ENCODE measurements at regions not wholly inside any gene's neighbourhood (a gene's known extent, or its start where the extent isn't known, plus 50 kb on each side); places are given as distances from the start of the nearest gene placed in this dataset.
"Not testable (repeated sequence)": the region's sequence is repeated elsewhere in the genome, so short reads cannot be mapped to it uniquely, and the experiment has no call there.

DNA sequence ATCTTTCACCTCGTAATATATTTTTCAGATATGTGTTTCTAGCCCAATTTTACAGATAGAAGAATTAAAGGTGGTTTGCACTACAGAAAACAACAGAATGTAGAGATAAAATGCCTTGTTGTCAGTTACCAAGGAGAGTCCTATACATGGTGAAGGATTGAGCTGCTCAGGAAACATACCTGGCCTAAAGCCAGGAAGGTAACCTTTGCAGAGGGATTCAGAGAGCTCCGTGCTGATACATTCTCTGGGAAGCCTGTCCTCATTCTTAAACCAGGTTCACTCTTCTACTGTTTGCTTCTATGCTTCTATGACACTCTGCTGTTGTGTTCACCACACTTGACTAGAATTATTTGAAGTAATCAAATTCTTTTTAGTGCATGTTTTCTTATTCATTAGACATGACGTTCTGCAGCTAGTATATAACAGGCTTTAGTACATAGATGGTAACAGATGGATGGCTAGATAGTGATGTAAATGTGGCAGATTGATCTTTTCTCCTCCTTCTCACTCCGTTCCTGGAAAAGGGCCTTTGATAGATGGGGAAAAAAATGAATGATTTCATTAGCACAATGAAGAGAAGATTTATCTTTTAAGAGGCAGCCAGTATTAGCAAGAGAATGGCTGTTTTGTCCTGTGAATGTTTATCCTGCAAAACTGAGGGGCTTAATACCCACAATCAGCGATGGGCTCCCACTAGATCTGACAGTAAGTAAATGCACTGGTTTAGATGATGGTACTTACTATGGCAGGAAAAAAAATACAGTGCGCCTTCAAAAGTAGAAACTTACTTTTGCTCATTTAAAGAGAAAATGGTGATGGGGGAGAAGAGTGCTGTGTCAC lies 589.6 kb upstream of the FAM98A start:
- DNase-seq (ENCODE audit: low spot score) = no peak

DNA sequence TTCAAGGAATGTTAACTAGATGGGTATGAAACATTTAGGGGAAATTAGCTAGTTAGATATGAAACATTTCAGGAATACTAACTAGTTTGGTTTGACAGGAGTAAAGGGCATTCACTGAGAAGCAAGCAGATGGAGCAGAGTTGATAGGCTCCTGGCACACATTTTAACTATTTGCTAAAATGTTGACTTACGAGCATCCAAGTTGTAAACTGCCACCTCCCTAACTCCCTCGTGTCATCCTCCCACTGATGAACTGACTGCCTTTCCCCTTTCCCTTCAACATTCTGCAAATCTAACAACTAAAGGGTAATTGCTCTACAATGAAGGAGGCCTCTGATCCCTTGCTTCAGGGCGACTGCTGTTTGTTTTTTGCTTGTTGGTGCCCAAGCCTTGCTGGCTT lies 580.4 kb upstream of the FAM98A start:
- DNase-seq (ENCODE audit: low spot score) = no peak

DNA sequence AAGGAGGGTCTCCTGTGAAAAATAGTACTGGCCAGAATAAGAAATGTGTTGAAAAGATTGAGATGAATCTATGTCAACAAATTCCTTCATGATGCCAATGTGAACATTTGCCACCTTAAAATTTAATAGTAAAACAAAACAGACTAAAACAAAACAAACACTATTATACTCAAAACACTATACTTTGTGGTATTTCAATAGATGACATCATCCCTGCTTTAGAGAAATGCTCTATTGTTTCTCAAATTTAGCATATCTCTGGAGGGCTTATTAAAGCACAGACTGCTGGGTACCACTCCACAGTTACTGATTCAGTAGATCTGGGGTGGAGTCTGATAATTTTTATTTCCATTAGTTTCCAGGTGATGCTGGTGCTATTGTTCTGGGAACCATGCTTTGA lies 579.4 kb upstream of the FAM98A start:
- no peak for DNase-seq (ENCODE audit: low spot score)

DNA sequence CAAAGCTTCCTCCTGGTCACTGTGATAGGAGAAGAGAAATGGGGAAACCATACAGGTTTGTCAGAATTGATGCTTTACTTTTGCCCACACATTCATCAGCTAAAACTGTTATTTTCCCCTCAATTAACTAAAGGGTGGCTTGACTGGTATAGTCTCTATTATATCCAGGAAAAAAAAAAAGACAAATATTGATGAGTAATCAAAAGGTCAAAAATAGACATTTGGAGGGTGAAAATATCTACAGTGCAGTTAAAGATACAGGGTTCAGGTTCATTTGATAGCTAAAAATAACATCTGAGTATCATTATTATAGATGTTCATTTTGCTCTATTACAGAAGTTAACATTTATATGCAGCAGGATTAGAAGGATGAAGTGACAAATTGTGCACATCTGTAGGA lies 577.6 kb upstream of the FAM98A start:
- no peak for DNase-seq (ENCODE audit: low spot score)

DNA sequence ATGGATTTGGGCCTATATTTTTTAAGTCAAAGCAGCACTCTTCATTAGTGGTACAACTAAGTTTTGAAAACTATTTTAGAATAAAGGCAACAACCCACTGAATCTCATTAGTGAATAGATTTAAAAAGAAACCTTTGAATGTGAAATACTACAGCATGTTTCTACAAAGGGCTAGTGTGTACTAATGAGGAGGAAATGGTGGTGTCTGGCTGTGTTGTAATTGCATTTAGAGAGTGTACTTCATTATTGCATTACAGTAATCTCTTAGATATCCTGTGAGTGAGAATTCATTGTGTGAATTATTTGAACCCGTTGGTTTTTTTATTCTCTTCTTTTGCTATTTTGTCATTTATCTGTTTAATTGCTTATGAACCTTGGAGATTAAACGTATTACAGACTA lies 575.4 kb upstream of the FAM98A start:
- DNase-seq (ENCODE audit: low spot score) = no peak

DNA sequence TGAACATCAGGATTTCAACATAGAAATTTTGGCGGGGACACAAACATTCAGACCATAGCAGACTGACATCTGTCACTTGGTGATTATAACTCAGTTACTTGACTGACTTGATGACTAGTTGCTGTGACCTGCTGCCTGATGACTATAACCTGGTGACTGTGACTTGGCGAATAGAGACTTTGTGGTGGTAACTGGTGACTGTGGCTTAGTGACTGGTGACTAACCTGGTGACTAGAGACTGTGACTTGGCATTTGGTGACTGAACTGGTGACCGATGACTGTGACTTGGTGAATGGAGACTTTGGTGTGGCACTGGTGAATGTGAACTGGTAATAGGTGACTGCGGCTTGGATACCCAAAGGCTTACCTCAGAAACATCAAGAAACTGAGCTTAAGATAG lies 563.1 kb upstream of the FAM98A start:
- no peak for DNase-seq (ENCODE audit: low spot score)

DNA sequence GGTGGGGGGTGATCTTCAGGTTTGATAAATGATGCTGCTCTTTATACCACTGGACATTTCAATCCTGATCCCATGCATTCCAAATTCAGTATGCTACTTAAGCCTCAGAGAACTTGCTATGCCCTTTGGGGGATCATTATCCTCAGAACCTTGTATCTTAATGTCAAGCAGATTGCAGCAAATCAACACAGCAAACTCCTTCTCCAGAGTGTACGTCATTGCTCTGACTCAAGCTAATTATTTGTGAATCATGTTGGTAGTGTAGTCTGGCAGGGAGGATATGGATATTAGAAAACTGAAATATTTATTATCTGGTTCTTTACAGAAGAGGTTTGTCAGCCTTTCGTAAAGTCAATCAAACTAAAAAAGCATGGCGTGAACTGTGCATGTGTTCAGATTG lies 562.5 kb upstream of the FAM98A start:
- no peak for DNase-seq (ENCODE audit: low spot score)

DNA sequence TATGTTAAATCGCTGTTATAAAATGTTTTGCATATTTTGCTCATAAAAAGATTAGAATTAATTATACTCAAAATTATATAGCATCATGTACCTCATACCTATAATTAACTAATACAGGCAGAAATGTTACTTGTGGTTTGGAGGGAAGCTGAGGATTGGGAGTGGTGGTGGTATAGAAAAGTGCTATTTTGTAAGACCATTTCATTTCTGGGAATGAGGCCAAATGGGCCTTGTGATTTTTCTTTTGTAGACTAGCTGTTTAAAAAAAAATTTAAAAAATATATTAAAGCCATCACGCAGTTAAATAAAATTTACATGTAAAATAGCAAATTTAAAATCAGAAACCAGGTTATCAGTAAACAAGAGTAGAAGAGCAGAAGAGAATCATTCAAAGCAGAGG lies 560.8 kb upstream of the FAM98A start:
- no peak for DNase-seq (ENCODE audit: low spot score)

DNA sequence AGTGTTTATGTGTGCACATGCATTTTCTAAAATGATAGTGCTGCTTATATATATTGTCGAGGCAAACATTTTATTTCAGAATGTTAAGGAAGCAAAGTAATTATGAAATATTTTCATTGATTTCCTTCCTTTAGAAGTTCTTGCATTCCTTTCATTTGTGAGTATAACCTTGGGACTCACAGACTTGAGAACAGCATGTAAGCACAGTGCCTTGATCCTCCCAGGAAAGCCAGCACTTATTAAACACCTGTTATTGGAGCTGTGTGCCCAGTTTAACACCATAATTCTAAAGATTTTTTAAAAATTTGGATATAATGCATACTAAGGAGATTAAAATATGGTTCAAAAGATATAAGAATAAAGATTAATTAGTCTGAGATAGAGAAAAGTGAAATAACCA lies 554.4 kb upstream of the FAM98A start:
- no peak for DNase-seq (ENCODE audit: low spot score)

DNA sequence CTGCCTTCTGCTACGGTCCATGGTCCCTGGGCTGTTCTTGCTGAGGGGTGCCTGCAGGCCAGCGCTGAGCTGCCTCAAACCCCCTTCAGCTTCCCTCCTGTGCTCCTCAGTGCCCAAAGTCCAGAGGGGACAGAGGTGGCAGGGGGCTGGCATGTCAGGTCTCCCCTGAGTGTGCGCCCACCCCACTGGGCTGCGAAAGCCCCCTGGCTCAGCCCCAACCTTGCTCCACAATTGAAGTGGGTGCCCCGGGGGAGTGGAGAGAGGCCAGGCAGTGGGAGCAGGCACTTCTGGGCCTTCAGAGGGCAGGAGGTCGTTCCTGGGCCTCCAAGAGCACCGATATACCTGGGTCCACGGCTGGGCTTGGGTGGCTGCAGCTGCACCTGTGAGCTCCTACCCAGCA lies 548.7 kb upstream of the FAM98A start:
- DNase-seq (ENCODE audit: low spot score) = no peak

DNA sequence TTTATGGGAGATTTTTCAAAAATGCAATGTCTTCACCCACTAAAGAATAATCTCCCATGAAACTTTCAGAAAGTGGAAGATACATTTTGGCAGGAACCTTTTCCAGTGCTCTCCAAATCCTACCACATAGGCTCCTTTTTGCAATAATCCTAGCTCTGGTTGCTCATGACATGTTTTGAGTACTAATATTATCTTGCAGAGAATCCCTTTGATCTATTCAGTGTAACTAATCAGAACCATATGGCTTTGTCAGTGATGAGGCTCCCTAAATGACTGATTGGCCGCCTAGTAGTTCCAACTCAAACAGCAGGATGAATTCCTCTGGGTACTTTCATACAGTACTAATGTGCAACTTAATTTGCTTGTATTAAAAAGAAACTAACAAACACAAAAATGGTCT lies 544.0 kb upstream of the FAM98A start:
- no peak for DNase-seq (ENCODE audit: low spot score)

DNA sequence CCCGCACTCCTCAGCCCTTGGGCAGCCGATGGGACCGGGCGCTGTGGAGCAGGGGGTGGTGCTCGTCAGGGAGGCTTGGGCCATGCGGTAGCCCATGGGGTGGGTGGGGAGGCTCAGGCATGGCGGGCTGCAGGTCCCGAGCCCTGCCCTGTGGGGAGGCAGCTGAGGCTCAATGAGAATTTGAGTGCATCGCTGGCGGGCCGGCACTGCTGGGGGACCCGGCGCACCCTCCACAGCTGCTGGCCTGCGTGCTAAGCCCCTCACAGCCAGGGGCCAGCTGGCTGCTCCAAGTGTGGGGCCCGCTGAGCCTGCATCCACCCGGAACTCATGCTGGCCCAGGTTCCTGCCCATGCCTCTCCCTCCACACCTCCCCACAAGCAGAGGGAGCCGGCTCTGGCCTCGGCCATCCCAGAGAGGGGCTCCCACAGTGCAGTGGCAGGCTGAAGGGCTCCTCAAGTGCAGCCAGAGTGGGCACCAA lies 543.5 kb upstream of the FAM98A start:
- not testable (repeated sequence) for DNase-seq (ENCODE audit: low spot score)

DNA sequence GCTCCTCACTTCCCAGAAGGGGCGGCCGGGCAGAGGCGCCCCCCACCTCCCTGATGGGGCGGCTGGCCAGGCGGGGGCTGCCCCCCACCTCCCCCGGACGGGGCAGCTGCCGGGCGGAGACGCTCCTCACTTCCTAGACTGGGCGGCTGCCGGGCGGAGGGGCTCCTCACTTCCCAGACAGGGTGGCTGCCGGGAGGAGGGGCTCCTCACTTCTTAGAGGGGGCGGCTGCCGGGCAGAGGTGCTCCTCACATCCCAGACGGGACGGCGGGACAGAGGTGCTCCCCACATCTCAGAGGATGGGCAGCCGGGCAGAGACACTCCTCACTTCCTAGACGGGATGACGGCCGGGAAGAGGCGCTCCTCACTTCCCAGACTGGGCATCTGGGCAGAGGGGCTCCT lies 534.0 kb upstream of the FAM98A start:
- not testable (repeated sequence) for DNase-seq (ENCODE audit: low spot score)

DNA sequence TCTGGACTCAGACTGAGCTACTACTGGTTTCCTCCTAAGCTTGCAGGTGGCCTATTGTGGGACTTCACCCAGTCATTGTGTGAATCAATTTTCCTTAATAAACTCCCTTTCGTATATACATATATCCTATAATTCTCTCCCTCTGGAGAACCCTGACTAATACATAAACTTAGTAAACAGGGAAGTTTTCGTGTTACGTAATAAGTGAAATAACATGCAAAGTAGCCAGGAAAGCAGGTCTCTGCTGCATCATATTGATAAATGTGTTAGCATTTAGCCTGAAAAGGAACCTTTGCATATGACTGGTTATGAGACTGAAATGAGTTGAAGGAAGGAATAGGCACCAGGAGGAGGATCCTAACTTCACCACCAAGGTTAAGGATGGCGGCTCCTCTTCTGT lies 527.2 kb upstream of the FAM98A start:
- no peak for DNase-seq (ENCODE audit: low spot score)

DNA sequence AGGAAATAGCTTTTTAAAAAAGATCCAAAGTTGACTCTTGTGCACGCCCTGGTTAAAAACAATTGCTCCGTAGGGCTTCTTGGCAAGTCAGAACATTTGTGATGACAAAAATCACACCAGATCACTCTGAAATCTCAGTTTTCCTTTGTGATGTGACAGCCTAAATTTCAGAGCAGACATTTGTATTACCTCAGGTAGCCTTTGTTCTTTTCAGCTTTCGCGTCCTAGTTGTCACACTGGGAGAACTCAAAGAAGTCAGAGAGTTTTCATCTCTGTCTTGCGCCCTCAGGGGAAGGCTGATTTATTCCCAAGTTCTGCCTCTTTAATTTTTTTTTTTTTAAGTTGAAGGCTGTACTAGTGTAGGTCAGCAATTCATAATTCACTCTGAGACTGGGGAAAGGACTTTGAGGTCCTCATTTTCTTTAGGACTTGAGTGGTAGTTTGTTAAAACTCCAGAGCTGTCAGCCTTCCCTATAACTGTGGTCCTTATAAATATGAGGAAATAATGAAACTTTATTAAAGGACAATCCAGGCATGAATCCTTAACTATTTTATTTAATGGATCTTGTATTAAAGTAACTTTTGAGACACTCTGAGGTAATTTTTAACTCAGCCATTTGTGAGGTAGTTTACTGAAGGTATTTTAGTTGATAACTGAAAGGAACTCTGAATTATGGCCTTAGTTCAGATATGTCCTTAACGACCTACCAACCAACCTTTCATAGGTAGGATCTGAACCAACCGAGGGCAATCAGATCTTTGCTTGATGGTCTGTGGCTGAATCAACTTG lies 525.1 kb upstream of the FAM98A start:
- no peak for DNase-seq (ENCODE audit: low spot score)

DNA sequence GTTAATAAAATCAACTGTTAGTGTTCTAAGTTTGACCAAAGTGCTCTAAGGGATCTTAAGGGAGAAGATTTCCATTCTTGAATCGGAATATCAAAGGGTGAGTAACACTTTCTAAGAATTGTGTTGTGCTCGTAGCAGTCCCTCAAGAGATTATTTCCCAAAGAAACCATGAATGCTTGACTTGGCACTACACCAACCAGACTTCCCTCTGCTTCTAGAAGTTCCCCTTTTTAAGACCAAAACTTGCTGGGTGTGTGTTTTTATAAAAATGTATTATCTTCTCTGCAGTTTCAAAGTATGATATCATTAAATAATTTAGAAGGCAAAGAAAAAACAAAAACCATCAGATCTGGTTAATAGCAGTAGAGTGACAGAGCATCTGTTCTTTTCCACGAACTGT lies 522.0 kb upstream of the FAM98A start:
- no peak for DNase-seq (ENCODE audit: low spot score)

DNA sequence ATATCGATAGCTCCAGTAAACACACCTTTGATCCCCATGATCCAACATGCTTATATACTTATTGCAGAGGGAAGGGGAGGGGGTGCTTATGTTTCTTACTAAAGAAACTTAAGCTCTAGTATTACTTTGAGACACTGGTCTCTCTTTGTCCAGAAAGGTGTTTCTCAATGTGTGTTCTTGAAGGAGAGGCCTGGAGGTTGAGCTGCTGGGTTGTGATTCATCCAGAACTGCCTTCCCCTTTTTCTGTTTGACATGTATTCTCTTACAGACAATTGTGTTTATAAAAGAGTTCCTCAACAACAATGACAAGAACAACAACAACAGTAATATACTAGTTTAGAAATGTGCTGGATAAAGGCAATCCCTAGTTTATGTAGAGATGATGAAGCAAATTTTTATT lies 516.0 kb upstream of the FAM98A start:
- no peak for DNase-seq (ENCODE audit: low spot score)

DNA sequence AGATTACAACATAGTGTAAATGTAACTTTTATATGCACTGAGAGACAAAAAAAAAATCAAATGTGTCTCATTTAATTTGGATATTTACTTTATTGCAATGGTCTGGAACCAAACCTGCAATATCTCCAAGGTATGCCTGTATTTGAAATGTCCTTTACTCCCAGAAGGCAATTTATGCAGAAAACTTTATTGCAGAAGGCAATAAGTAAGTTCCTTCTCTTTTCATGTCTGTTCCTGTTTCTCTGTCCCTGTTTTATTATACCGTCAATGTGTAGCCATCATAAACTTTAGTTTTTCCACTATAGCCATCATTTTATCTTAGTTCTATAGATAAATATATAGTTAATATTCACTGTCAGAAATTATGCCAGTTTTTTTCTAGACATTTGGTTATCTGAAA lies 513.1 kb upstream of the FAM98A start:
- DNase-seq (ENCODE audit: low spot score) = no peak

DNA sequence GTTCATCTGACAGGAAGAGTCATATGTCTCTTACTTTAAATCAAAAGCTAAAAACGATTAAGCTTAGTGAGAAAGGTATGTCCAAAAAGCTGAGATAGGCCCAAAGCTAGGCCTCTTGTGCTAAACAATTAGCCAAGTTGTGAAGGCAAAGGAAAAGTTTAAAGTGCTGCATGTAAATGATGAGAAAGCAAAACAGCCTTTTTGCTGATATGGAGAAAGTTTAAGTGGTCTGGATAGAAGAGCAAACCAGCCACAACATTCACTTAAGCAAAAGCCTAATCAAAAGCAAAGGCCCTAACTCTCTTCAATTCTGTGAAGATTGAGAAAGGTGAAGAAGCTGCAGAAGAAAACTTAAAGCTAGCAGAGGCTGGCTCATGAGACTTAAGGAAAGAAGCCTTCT lies 511.3 kb upstream of the FAM98A start:
- no peak for DNase-seq (ENCODE audit: low spot score)

DNA sequence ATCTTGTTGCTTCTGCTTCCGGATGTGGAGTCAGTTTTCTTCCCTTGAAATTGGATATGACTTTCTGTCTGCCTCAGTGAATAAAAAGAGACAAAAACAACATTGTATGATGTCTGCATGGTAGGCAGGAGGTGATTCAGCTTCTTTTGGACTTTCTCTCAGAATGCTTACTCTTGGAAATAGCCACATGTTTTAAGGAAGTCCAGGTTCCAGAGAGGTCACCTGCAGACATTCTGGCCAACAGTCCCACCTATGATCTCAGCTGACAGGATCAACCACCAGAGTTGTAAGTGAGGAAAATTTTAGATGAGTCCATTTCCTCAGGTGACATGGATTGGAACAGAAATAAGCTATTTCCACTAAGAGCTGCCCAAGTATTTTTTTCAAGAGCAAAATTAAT lies 508.7 kb upstream of the FAM98A start:
- DNase-seq (ENCODE audit: low spot score) = no peak

DNA sequence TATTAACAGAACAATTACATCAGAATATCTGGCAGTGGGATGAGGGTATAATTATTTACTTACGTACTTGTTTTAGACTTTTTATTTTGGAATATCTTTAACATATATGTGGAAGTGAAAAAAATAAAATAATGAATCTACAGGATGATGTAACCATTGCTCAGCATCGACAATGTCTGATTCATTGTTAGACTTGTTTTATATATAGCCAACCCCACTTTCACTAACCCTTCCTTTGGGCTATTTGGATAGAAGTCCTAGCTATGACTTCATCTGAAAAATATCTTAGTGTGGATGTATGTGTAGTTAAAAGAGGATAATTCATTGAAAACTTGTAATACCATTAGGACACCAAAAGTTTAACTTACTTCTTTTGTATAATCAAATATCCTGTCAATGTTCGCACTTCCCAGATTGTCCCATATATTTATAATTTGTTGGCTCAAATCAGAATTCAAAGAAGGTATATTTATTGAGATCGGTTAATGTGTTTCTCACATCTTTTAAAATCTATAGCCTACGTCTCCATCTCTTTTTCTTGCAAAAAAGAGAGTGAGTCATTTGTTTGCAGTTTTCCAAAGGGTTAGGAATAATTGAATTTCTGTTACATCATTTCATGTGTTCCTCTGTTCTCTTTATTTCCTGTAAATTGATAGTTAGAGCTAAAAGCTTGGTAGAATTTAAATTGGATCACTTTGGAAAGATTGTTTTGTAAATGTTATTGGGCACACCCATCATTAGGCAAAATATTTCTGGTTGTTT lies 506.1 kb upstream of the FAM98A start:
- DNase-seq (ENCODE audit: low spot score) = no peak

DNA sequence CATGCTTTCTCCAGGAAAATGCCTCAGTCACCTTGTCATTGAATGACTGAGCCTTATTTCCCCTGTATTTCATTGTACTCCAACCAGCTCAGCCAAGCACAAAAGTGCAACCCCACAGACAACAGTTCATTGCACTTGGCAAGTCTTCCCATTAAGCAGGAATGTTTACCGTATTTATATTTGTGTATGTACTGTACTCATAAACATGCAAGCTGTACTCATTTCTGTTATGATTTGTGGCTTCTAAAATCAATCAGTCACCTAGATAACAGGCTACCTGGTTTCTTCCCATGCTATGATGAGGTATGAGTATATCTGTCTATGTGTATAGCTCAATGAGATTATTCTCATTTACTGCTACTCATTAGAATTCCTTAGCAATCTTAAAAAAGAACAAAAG lies 505.5 kb upstream of the FAM98A start:
- no peak for DNase-seq (ENCODE audit: low spot score)

DNA sequence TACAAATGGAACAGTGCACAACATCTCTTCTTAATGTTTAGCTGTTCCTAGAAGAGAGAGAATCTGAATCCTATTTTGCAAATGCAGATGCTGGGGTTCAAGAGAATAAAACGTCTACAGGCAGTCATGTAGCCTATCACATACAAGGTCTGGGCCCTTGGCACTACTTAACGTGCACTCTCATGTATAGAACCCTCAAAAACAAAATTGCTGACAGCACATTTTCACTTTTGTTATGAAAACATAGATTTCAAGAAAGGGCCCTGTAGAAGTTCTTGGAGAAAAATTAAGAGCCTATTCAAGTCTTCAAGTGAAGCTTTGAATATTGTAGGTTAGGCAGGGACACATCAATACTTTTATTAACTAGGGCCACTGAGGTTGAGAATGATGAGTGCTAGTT lies 504.3 kb upstream of the FAM98A start:
- DNase-seq (ENCODE audit: low spot score) = no peak

Measured in ecto neural progenitor cell (in vitro differentiated cells).